ENCODE measurements at regions not wholly inside any gene's neighbourhood (a gene's known extent, or its start where the extent isn't known, plus 50 kb on each side); places are given as distances from the start of the nearest gene placed in this dataset.

GRCh38 chr2:198324071-198324470 is 519.7 kb downstream of the PLCL1 start:
- no peak for DNase-seq

GRCh38 chr2:198322275-198322674 is 517.9 kb downstream of the PLCL1 start:
- no peak for DNase-seq

GRCh38 chr2:198321522-198322088 is 517.2 kb downstream of the PLCL1 start:
- DNase-seq: no peak

- no peak for DNase-seq
These were observed 512.5 kb downstream of the PLCL1 start for GRCh38 chr2:198316852-198317396.

- no peak for DNase-seq
These were observed 511.6 kb downstream of the PLCL1 start for GRCh38 chr2:198315791-198316630.

GRCh38 chr2:198314559-198315153 is 510.3 kb downstream of the PLCL1 start:
- no peak for DNase-seq

GRCh38 chr2:198312596-198313483 is 508.4 kb downstream of the PLCL1 start:
- DNase-seq: no peak

- no peak for DNase-seq
These were observed 506.6 kb downstream of the PLCL1 start for GRCh38 chr2:198311020-198311419.

GRCh38 chr2:198309673-198310280 is 505.4 kb downstream of the PLCL1 start:
- DNase-seq: peak; percentile 53

GRCh38 chr2:198309081-198309480 is 504.7 kb downstream of the PLCL1 start:
- no peak for DNase-seq

- no peak for DNase-seq
These were observed 504.0 kb downstream of the PLCL1 start for GRCh38 chr2:198308368-198308767.

GRCh38 chr2:198307093-198307492 is 502.7 kb downstream of the PLCL1 start:
- no peak for DNase-seq

- no peak for DNase-seq
These were observed 500.5 kb downstream of the PLCL1 start for GRCh38 chr2:198304859-198305258.

GRCh38 chr2:198297350-198297749 is 493.0 kb downstream of the PLCL1 start:
- DNase-seq: no peak

GRCh38 chr2:198296665-198297308 is 492.4 kb downstream of the PLCL1 start:
- DNase-seq: peak; percentile 57

GRCh38 chr2:198293281-198293680 is 488.9 kb downstream of the PLCL1 start:
- DNase-seq: no peak

- no peak for DNase-seq
These were observed 485.4 kb downstream of the PLCL1 start for GRCh38 chr2:198289811-198290210.

GRCh38 chr2:198287706-198288105 is 483.3 kb downstream of the PLCL1 start:
- DNase-seq: no peak

GRCh38 chr2:198285216-198285615 is 480.8 kb downstream of the PLCL1 start:
- DNase-seq: no peak

- no peak for DNase-seq
These were observed 478.8 kb downstream of the PLCL1 start for GRCh38 chr2:198283146-198283545.

GRCh38 chr2:198282061-198282460 is 477.7 kb downstream of the PLCL1 start:
- DNase-seq: no peak

GRCh38 chr2:198280145-198280544 is 475.8 kb downstream of the PLCL1 start:
- no peak for DNase-seq
